ENCODE measurements at regions not wholly inside any gene's neighbourhood (a gene's known extent, or its start where the extent isn't known, plus 50 kb on each side); places are given as distances from the start of the nearest gene placed in this dataset.

DNA sequence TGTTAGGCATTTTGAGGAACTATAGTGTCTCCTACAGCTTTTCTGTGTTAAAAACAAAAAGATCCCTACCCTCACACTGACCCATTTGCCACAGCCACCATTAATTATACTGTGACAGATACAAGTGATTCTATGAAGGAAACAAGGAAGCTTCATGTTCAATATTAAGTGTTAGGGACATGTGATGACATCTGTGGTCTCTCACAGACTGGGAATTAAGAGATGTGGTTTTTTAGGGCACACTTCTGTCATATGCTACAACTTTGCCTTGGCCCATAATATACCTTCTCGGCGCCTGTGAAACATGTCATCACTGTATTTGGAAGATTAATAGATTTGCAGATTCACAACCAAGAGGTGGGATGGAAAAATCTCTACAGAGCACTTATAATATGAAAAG is 102.9 kb upstream of the TCF21 start:
- Histone ChIP-seq H4K20me1 (ENCODE audit: insufficient read depth) (no peaks in the 10 kb centered on the region), H3K9me3 (ENCODE audit: low read length) (no peaks in the 10 kb centered on the region)

DNA sequence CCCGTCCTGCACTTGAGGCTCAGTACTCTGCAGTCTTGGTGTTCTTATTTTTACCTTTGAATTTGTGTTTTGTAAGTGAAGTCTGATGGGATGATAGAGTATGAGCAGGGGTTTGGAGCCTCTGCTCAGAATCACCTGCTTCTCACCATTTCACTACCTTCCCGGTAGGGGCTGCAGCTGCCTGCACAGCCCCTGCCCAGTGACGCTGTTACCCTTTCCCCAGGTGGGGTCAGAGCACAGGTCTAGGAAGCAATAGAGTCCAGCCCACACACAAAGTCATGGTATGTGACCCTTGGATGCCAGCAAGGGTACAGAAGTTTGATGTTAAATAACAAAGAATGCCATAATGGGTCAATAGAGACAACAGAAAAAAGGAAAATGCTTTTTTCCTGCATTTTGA is 101.8 kb upstream of the TCF21 start:
- no peaks in the 10 kb centered on the region for H4K20me1 ChIP-seq (ENCODE audit: insufficient read depth)
- no peak overlapping the region for H3K27ac ChIP-seq (ENCODE audit: low read length)
- H3K9me2 ChIP-seq (ENCODE audit: insufficient read depth, low read length) = no peaks in the 10 kb centered on the region
- no peak overlapping the region for H3K4me2 ChIP-seq (ENCODE audit: low read length)
- H3K9me3 ChIP-seq (ENCODE audit: low read length) = no peaks in the 10 kb centered on the region
- no peaks in the 10 kb centered on the region for H3K36me3 ChIP-seq (ENCODE audit: insufficient read depth, low read length)
- H3K9ac ChIP-seq (ENCODE audit: low read length) = no peak overlapping the region
- H3K79me2 ChIP-seq (replicated peaks; ENCODE audit: insufficient read depth, low read length) = no peaks in the 10 kb centered on the region
- no peaks in the 10 kb centered on the region for H3F3A ChIP-seq (ENCODE audit: insufficient read depth, low read length, poor library complexity, severe bottlenecking)
- no peaks in the 10 kb centered on the region for H3K27me3 ChIP-seq (ENCODE audit: insufficient read depth, low read depth, low read length)
- H3K4me3 ChIP-seq (ENCODE audit: low read length) = no peak overlapping the region
- no peak overlapping the region for H2AFZ ChIP-seq (ENCODE audit: low read depth, low read length)
- TF ChIP-seq CTCF (IDR thresholded peaks at IDR 0.05; ENCODE audit: poor library complexity, severe bottlenecking) (no peak), EZH2 (IDR thresholded peaks at IDR 0.05; ENCODE audit: borderline replicate concordance, insufficient read depth, low read length, poor library complexity, severe bottlenecking) (no peak), REST (IDR thresholded peaks at IDR 0.05; ENCODE audit: borderline replicate concordance) (no peak), MXI1 (conservative IDR thresholded peaks at IDR 0.05; ENCODE audit: poor library complexity, severe bottlenecking) (no peak), SMC3 (conservative IDR thresholded peaks at IDR 0.05; ENCODE audit: poor library complexity) (no peak), EP300 (conservative IDR thresholded peaks at IDR 0.05; ENCODE audit: poor library complexity, severe bottlenecking) (no peak), RAD21 (conservative IDR thresholded peaks at IDR 0.05) (no peak), POLR2AphosphoS5 (IDR thresholded peaks at IDR 0.05) (no peak), TAF1 (IDR thresholded peaks at IDR 0.05; ENCODE audit: low read depth) (no peak)

More for the DNA sequence above, 102.9 kb upstream of the TCF21 start:
- no peak overlapping the region for H3K27ac ChIP-seq (ENCODE audit: low read length)
- H3K4me3 ChIP-seq (ENCODE audit: low read length) = no peak overlapping the region
- H3K9ac ChIP-seq (ENCODE audit: low read length) = no peak overlapping the region
- no peaks in the 10 kb centered on the region for H3F3A ChIP-seq (ENCODE audit: insufficient read depth, low read length, poor library complexity, severe bottlenecking)
- H3K79me2 ChIP-seq (replicated peaks; ENCODE audit: insufficient read depth, low read length) = no peaks in the 10 kb centered on the region
- no peak overlapping the region for H2AFZ ChIP-seq (ENCODE audit: low read depth, low read length)
- no peaks in the 10 kb centered on the region for H3K9me2 ChIP-seq (ENCODE audit: insufficient read depth, low read length)
- H3K36me3 ChIP-seq (ENCODE audit: insufficient read depth, low read length) = no peaks in the 10 kb centered on the region
- H3K27me3 ChIP-seq (ENCODE audit: insufficient read depth, low read depth, low read length) = no peaks in the 10 kb centered on the region
- TF ChIP-seq EP300 (conservative IDR thresholded peaks at IDR 0.05; ENCODE audit: poor library complexity, severe bottlenecking) (no peak), CTCF (IDR thresholded peaks at IDR 0.05; ENCODE audit: poor library complexity, severe bottlenecking) (no peak)
- no peak overlapping the region for H3K4me2 ChIP-seq (ENCODE audit: low read length)

Data from neural cell (in vitro differentiated cells).